ENCODE measurements at regions not wholly inside any gene's neighbourhood (a gene's known extent, or its start where the extent isn't known, plus 50 kb on each side); places are given as distances from the start of the nearest gene placed in this dataset.

DNA sequence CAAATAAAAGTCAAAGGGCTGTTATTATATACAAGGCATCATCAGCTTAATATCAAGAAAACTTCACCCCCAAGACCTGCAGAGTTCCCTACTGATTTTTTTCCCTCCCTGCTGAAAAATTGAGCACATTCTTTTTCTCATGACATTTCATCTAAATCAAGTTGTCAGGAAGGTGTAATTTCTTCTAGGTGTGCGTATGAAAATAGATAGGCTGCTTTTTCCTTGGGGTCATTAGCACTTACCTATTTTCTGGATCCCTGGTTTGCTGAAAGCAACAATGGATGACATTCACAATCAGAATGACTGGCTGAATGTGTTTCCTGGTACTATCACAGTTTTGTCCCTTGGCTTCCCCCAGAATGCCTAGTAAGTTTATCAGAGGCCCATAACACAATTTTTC lies 225.0 kb upstream of the KIRREL3 start:
- no peak for TF ChIP-seq EP300 (IDR thresholded peaks at IDR 0.05)
- TF ChIP-seq POLR2AphosphoS2 (conservative IDR thresholded peaks at IDR 0.05; ENCODE audit: low read length), result no peak
- no peak for TF ChIP-seq CBX2 (IDR thresholded peaks at IDR 0.05; ENCODE audit: borderline replicate concordance, low read depth)
- TF ChIP-seq ZFP36 (IDR thresholded peaks at IDR 0.05; ENCODE audit: borderline replicate concordance, partially characterized antibody), result no peak
- TF ChIP-seq NFE2L2 (conservative IDR thresholded peaks at IDR 0.05; ENCODE audit: low read length), result no peak
- TF ChIP-seq POLR2A (IDR thresholded peaks at IDR 0.05; ENCODE audit: low read length), result no peak
- TF ChIP-seq, protein P1, sequence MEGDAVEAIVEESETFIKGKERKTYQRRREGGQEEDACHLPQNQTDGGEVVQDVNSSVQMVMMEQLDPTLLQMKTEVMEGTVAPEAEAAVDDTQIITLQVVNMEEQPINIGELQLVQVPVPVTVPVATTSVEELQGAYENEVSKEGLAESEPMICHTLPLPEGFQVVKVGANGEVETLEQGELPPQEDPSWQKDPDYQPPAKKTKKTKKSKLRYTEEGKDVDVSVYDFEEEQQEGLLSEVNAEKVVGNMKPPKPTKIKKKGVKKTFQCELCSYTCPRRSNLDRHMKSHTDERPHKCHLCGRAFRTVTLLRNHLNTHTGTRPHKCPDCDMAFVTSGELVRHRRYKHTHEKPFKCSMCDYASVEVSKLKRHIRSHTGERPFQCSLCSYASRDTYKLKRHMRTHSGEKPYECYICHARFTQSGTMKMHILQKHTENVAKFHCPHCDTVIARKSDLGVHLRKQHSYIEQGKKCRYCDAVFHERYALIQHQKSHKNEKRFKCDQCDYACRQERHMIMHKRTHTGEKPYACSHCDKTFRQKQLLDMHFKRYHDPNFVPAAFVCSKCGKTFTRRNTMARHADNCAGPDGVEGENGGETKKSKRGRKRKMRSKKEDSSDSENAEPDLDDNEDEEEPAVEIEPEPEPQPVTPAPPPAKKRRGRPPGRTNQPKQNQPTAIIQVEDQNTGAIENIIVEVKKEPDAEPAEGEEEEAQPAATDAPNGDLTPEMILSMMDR (IDR thresholded peaks at IDR 0.05), result no peak
- TF ChIP-seq, protein P2, sequence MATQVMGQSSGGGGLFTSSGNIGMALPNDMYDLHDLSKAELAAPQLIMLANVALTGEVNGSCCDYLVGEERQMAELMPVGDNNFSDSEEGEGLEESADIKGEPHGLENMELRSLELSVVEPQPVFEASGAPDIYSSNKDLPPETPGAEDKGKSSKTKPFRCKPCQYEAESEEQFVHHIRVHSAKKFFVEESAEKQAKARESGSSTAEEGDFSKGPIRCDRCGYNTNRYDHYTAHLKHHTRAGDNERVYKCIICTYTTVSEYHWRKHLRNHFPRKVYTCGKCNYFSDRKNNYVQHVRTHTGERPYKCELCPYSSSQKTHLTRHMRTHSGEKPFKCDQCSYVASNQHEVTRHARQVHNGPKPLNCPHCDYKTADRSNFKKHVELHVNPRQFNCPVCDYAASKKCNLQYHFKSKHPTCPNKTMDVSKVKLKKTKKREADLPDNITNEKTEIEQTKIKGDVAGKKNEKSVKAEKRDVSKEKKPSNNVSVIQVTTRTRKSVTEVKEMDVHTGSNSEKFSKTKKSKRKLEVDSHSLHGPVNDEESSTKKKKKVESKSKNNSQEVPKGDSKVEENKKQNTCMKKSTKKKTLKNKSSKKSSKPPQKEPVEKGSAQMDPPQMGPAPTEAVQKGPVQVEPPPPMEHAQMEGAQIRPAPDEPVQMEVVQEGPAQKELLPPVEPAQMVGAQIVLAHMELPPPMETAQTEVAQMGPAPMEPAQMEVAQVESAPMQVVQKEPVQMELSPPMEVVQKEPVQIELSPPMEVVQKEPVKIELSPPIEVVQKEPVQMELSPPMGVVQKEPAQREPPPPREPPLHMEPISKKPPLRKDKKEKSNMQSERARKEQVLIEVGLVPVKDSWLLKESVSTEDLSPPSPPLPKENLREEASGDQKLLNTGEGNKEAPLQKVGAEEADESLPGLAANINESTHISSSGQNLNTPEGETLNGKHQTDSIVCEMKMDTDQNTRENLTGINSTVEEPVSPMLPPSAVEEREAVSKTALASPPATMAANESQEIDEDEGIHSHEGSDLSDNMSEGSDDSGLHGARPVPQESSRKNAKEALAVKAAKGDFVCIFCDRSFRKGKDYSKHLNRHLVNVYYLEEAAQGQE (IDR thresholded peaks at IDR 0.05), result no peak
- no peak for TF ChIP-seq BHLHE40 (IDR thresholded peaks at IDR 0.05; ENCODE audit: low read depth, low read length)
- no peak for TF ChIP-seq CHD2 (IDR thresholded peaks at IDR 0.05; ENCODE audit: low read length, partially characterized antibody)
- TF ChIP-seq PHF8 (IDR thresholded peaks at IDR 0.05; ENCODE audit: borderline replicate concordance, low read depth), result no peak
